RCC 7860 (cell line): ENCODE measurements at regions not wholly inside any gene's neighbourhood (a gene's known extent, or its start where the extent isn't known, plus 50 kb on each side); places are given as distances from the start of the nearest gene placed in this dataset.

Source experiments
- DNase-seq: peaks from one replicate; pipeline ENCODE4 v3.0.0-alpha.2; 2015; ENCODE audit warnings: low spot score
- FAIRE-seq: peaks from 2 replicates; lab custom pipeline; 2012; peaks lifted over from hg19 to GRCh38; lab: Jason Lieb, UNC

- FAIRE-seq (no peak), DNase-seq (no peak)
These were observed 524.4 kb downstream of the PRR16 start for GRCh38 chr5:120988491-120988890.

DNA sequence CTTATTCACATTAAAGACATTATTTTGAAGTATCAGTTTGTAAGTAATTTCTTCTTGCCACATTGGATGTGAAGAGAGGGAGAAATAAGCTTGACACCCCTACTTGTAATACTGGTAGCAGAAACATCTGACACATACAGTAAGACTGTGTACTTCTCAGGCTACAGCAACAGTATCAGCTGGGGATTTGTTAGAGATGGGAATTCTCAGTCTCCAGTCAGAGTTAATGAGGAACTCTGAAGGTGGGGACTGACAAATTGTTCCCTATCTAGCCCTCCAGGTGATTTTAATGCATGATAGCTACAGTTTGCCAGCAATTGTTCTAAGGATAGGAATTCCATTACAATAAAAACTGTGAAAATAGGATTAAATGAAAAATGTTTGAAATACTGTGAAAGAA is 524.8 kb downstream of the PRR16 start:
- no peak for FAIRE-seq
- DNase-seq, result no peak

- no peak for DNase-seq
- FAIRE-seq, result no peak
These were observed 527.5 kb downstream of the PRR16 start for GRCh38 chr5:120991569-120991968.

- FAIRE-seq (no peak), DNase-seq (no peak)
These were observed 530.0 kb downstream of the PRR16 start for GRCh38 chr5:120994112-120994511.

GRCh38 chr5:120999550-120999949 is 535.5 kb downstream of the PRR16 start:
- DNase-seq (no peak), FAIRE-seq (no peak)

GRCh38 chr5:121006217-121006616 is 542.1 kb downstream of the PRR16 start:
- FAIRE-seq (no peak), DNase-seq (no peak)

GRCh38 chr5:121008041-121008440 is 543.9 kb downstream of the PRR16 start:
- DNase-seq (no peak), FAIRE-seq (no peak)

DNA sequence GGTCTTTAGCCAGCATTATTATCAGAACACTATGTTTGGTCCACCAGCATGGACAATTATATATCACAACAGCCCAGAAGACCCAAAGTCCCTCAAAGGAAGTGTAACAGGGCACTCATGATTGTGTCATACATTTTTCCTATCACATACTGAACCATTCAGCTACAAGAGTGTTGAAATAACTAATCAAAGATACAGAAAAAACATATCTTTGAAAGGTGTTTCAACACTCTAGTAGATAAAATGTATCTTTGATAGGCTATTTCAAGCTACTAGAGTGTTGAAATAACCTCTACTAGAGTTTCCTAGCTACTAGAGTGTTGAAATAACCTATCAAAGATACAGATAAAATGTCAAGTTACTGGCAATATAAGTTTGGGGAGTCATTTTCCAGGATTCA is 545.0 kb downstream of the PRR16 start:
- DNase-seq (no peak), FAIRE-seq (no peak)

DNA sequence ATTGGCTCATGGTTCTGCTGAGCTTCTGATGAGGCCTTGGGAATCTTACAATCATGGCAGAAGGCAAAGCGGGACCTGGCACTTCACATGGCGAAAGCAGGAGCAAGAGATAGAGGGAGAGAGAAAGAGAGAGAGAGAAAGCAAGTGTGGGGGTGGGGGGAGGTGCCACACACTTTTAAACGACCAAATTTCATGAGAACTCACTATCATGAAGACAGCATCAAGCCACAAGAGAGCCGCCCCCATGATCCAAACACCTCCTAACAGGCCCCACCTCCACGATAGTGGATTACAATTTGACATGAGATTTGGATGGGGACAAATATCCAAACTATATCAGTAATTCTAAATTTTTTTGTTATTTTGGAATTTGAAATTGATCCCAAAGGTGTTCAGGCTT is 553.9 kb downstream of the PRR16 start:
- no peak for DNase-seq
- no peak for FAIRE-seq

- FAIRE-seq (no peak), DNase-seq (no peak)
These were observed 555.0 kb downstream of the PRR16 start for GRCh38 chr5:121019106-121019505.

- no peak for DNase-seq
- FAIRE-seq, result no peak
These were observed 555.6 kb downstream of the PRR16 start for GRCh38 chr5:121019734-121020133.

- DNase-seq (no peak), FAIRE-seq (no peak)
These were observed 557.6 kb downstream of the PRR16 start for GRCh38 chr5:121021681-121022080.

DNA sequence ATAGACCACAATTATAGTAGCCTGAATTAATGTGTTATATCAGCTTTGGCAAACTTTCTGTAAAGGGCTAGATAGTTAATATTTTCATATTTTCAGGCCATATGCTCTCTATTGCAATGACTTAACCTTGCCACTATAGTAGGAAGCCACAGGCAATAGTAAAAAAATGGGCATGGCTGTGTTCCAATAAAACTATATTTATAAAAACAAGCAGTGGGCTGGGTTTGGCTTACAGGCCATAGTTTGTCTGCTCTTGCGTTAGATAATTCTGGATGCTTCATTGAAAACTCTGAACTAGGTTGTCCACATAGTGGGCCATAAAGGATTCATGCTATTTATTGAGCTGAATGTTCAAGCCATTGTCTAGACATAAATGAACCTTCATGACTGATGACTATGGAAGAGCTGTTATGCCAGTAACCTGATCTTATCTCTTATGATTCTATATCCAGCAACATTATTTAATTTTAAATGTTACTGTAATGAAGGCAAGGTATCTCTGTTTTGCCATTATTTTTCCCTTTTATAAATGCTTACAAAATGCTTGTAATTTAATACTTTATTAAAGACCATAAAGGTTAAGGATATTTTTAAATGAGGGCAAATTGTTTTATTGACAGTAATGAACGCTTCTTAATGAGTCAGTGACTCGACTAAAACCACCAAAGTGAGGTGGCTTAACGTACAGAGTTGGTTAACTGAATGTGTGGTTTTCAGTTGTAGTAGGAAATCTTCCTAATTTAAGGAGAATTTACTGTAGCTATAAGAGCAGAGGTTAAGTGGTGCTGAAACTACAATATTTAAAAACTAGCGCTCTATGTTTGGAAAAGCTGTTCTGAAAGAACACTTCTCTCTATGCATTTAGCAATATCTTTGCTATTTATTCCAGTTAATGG is 560.6 kb downstream of the PRR16 start:
- DNase-seq, result no peak
- FAIRE-seq, result no peak

DNA sequence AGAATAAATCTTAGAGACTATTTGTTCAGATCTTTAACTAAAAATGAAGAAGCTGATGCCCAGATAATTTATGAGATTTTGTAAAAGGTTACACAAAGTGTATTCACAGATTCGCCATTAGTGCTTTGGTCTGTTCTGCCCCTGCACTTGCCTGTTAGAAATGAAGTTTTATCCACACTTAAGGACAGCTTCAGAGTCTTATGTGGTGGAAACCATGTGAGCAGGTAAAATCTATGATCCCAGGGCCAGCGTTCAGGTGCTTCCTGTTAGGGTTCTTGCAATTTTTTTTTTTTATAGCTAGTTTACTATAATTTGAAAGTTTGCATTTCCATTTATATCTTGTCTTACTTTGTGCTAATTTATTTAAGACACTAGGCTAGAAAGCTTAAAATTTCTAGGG is 561.6 kb downstream of the PRR16 start:
- DNase-seq (no peak), FAIRE-seq (no peak)

DNA sequence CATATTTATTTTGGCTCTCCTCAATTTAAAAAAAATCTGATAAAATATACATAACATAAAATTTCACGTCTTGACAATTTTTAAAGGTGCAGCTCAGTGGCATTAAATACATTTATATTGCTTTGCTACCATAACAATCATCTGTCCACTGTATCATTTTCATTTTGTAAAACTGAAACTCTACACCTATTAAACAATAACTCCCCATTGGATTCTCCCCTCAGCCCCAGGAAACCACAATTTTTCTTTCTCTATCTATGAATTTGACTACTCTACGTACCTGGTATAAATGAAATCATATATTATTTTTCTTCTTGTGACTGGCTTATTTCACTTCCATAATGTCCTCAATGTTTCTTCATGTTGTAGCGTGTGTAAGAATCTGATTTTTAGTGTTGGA is 563.5 kb downstream of the PRR16 start:
- DNase-seq (no peak), FAIRE-seq (no peak)

DNA sequence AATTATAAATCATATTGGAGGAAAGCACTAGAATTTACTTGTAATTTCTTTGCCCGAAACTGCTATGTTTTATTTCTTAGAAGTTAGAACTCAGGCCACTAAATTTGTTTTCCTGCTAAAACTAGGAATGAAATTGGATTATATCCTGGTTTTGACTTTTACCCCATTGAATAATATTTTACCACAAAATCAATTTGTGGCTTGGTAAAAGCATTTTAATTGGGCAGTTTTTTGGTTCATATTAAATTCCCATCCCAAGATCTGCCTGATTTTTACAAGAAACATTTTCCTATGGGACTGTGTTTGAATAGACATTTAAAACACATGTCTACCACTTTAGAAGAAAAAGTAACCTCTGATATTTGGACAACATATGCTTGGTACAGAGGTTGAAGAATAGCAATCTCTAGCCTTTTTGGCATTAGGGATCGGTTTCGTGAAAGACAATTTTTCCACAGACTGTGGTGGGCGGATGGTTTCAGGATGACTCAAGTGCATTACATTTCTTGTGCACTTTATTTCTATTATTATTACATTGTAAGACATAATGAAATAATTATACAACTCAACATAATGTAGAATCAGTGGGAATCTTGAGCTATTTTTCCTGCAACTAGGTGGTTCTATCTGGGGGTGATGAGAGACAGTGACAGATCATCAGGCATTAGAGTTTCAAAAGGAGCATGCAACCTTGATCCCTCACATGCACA is 565.6 kb downstream of the PRR16 start:
- FAIRE-seq (no peak), DNase-seq (no peak)

- DNase-seq (no peak), FAIRE-seq (no peak)
These were observed 567.4 kb downstream of the PRR16 start for GRCh38 chr5:121031491-121031890.

- no peak for DNase-seq
- FAIRE-seq, result no peak
These were observed 569.2 kb downstream of the PRR16 start for GRCh38 chr5:121033334-121033733.

GRCh38 chr5:121038438-121038837 is 574.3 kb downstream of the PRR16 start:
- DNase-seq, result no peak
- no peak for FAIRE-seq

DNA sequence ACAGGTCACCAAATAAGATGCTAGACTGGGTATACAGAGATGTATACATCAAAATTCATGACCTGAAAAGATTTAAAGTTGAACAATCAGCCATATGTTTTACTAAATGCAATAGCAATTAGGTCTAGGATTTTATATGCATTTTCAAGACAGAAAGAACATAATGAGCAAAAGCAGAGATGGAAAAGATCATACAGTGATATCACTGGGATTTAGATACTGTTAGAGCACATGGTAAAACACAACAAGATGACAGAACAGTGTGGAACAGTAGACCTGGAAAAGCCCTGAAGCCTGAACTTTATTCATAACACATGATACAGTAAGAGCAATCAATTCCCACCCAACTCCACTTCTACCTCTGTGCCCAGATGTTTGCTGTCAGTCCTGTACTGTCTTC is 585.9 kb downstream of the PRR16 start:
- FAIRE-seq (no peak), DNase-seq (no peak)

GRCh38 chr5:121053055-121053985 is 589.2 kb downstream of the PRR16 start:
- DNase-seq (no peak), FAIRE-seq (no peak)
